Muscle of arm (tissue), 1 donor: ENCODE measurements at regions not wholly inside any gene's neighbourhood (a gene's known extent, or its start where the extent isn't known, plus 50 kb on each side); places are given as distances from the start of the nearest gene placed in this dataset.
"Not testable (repeated sequence)": the region's sequence is repeated elsewhere in the genome, so short reads cannot be mapped to it uniquely, and the experiment has no call there.

Source experiments
- DNase-seq: peaks from one replicate; pipeline ENCODE4 v3.0.0-alpha.2; 2013

DNA sequence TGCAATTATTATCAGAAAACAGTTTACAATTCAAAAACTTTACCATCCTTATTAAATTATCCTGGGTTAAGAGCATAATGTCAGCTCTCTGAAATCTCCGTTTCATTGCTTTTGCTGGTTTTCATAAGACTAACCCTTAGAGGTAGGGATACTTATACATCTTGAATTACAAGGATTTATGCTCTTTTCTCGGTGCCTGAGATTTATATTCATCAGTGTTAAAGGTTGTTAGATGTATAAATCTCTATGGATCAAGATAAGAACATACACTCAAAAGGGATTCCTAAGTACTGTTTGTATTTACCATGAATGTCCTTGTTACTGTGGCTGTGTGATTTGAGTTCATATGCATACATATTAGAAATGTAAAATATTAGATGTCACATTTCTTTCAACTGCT lies 684.7 kb downstream of the EFNA5 start:
- DNase-seq = no peak

GRCh38 chr5:106985174-106985573 lies 685.6 kb downstream of the EFNA5 start:
- no peak for DNase-seq

DNA sequence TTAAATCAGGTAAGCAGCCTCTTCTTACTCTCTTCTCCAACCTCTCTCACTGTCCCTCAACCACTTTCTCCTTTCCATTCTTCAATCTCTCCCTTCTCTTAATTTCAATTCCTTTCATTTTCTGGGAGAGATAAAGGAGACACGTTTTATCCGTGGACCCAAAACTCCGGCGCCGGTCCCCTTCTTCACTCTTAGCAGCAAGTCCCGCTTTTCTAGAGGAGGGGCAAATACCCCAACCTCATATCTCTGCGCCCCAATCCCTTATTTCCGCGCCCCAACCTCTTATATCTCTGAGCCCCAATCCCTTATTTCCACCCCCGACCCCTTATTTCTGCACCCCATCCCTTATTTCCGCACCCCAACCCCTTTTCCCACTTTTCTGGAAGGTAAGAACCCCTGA lies 691.6 kb downstream of the EFNA5 start:
- DNase-seq = not testable (repeated sequence)

GRCh38 chr5:106978582-106979165 lies 692.1 kb downstream of the EFNA5 start:
- DNase-seq = not testable (repeated sequence)

- no peak for DNase-seq
Measured at GRCh38 chr5:106976363-106976762, 694.4 kb downstream of the EFNA5 start.

- DNase-seq = no peak
Measured at GRCh38 chr5:106974272-106974671, 696.5 kb downstream of the EFNA5 start.

GRCh38 chr5:106966686-106967315 lies 703.9 kb downstream of the EFNA5 start:
- no peak for DNase-seq

- DNase-seq = no peak
Measured at GRCh38 chr5:106964132-106964531, 706.6 kb downstream of the EFNA5 start.

GRCh38 chr5:106963630-106964029 lies 707.1 kb downstream of the EFNA5 start:
- DNase-seq = no peak

DNA sequence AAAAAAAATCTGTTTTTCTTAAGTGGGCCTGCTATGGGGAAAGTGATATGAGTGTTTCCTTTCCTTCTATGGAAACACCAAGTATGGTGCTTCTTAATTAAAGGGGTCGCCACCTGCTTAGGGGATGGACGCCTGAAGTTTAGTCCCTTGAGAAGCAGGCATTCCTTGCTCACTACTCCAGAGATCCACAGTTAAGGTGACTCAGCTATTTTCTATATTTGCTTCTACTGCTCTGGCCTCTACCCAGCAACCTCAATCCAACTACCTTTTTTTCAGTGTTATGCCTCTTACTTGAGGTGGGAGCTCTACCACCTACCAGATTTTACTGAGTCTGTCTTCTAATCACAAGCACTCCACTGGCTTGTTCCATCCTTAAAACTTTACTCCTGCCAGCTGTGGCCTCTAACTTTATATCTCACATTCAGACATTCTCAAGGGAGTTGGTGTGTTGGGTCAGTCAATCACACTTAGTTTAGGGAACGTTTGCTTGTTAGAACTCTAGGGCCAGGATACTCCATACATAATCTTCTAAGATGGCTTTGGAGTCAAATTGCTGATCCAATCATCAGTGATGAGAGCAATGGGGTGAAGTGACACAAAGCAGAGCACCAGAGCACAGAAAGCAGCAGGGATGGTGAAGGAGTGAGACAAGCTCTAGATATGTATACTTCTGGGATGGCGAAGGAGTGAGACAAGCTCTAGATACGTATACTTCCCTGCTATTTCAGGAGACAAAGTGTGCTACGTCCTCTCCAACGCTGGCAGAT lies 708.1 kb downstream of the EFNA5 start:
- DNase-seq = no peak

DNA sequence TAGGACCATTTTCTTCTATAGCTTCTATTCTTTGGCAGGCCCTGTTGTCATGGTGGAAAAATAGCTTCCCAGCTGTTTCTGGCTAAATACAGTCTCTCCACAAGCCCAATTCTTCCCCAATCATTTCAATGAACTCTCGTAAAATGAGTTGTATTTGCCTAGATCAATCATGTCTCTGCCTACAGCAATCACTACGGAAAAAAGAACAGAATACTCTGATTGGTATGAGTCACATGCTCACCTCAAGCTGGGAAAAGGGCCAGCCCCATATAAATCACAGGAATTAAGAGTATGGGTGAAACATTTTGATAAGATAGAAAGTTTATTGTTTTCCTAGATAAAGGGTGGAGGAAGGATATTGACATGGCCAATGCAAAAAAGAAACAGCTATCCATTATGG lies 711.4 kb downstream of the EFNA5 start:
- no peak for DNase-seq

DNA sequence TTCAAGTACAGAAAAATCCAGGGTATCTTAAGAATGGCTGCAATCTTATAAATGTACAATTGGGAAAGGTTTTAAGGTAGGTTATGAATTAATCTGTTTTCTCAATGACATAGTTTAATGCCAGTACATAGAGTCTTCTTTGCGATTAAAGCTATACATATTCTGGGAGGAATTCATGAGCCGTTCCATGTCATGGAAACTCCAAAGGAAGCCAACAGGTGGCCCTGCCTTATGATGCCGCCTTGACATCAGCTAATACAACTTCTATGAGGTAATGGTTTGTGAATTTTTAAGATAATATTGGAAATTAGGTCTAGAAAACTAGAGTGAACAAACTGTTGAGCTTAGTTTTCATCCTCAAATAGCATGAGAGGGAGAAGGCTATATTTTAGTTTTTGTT lies 713.4 kb downstream of the EFNA5 start:
- no peak for DNase-seq

GRCh38 chr5:106956886-106957285 lies 713.9 kb downstream of the EFNA5 start:
- DNase-seq = no peak

DNA sequence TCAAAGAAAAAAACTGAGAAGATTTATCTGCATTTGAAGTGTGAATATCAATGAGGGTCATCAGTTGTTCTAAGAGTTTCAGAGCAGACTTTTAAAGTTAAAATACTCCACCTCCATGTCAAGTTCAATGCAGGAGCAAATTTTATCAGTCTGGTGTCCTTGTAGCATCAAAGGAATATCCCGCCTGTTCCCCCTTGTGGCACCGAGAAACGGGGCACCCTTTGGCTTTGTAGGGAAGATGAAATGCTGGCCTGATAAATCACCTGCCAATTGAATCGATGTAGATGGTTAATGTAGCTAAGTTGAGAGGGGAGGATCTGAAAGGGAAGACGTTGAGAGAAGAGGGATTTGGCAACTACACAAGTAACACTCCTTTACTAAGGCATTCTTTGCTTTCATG lies 714.5 kb downstream of the EFNA5 start:
- DNase-seq = no peak

GRCh38 chr5:106940986-106941385 lies 729.8 kb downstream of the EFNA5 start:
- no peak for DNase-seq

GRCh38 chr5:106940301-106940846 lies 730.4 kb downstream of the EFNA5 start:
- DNase-seq = no peak

- DNase-seq = no peak
Measured at GRCh38 chr5:106923409-106923808, 747.3 kb downstream of the EFNA5 start.

DNA sequence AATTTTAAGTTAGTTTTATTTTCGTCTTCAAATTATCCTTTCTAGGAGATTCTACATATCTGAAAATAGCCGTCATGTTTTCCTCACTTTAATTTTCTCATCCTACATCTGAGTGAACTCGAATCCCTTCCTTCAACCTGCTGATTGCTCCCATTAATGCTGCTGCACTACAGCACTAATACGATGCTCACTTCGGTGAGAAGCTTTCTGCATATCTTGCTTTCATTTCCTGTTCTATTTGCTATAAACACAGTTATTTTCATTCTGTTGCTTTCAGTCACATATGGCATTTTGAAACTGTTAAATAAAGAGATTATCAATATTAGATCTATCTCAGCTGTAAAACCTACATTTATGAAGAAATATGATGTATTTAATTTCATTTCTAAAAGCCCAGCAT lies 749.2 kb downstream of the EFNA5 start:
- DNase-seq = no peak

GRCh38 chr5:106910486-106910885 lies 760.3 kb downstream of the EFNA5 start:
- no peak for DNase-seq

DNA sequence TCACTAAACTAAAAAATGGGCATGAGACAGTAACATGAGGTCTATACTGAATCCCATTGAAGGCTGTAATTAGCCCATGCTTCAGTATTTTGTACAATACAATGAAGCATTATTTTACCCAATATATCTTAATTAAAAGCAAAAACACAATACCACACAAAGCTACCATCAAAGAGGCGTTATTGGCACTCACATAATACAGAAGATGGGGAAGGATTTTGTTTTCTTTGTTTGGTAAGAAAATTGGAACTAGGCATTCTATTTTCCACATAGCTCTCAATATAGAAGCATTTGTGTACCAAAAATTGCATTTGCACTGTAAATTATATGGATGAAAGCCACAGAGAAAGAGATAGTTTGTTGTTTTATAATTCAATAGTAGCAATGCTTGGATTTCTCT lies 761.0 kb downstream of the EFNA5 start:
- no peak for DNase-seq

- no peak for DNase-seq
Measured at GRCh38 chr5:106907979-106908378, 762.8 kb downstream of the EFNA5 start.

DNA sequence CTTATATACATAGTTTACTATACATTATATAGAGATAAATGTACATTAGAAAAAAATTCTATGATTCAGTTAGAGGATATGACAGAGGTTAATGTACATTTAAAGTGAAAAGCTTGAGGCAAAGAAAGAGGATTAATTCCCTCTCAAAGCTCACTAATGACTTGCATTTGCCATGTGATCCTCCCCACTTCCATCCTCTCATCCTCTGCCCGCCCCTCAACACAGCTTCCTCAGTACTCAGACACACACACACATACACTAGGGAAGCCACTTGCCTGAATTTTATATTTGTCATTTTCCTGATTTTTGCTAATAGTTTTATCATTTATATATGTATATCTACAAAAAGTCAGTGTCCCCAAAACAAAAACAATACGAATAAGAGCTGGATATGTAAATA lies 764.5 kb downstream of the EFNA5 start:
- no peak for DNase-seq

- DNase-seq = no peak
Measured at GRCh38 chr5:106894964-106895363, 775.8 kb downstream of the EFNA5 start.
